ENCODE measurements at regions not wholly inside any gene's neighbourhood (a gene's known extent, or its start where the extent isn't known, plus 50 kb on each side); places are given as distances from the start of the nearest gene placed in this dataset.

GRCh38 chr13:38624822-38625221 is 62.1 kb upstream of the FREM2 start:
- POLR2A ChIA-PET = interaction anchor here (0.6 kb wide), 1 partner anchor 19 kb away, joined by 3 read pairs; no protein-coding TSS in a partner anchor
- CTCF ChIA-PET (ENCODE audit: unreplicated experiment) = no interaction called here
- Histone ChIP-seq H3K9me3 (ENCODE audit: low read length) (no peaks in the 10 kb centered on the region), H3K36me3 (ENCODE audit: insufficient read depth, low read length) (no peaks in the 10 kb centered on the region), H3K79me2 (ENCODE audit: insufficient read depth, low read depth, low read length) (no peaks in the 10 kb centered on the region), H3K4me3 (ENCODE audit: low read depth, low read length, poor library complexity, severe bottlenecking) (no peak overlapping the region), H3K9me2 (ENCODE audit: insufficient read depth, low read length) (no peaks in the 10 kb centered on the region), H3K4me2 (ENCODE audit: low read length) (no peak overlapping the region), H3K27ac (ENCODE audit: low read depth, low read length, poor library complexity, severe bottlenecking) (no peak overlapping the region), H4K20me1 (ENCODE audit: insufficient read depth, low read length) (no peaks in the 10 kb centered on the region), H3K4me1 (ENCODE audit: insufficient read depth, low read length, poor library complexity, severe bottlenecking) (no peaks in the 10 kb centered on the region), H2AFZ (ENCODE audit: low read length) (no peak overlapping the region)
- intact Hi-C loops (cut with micrococcal nuclease; ENCODE audit: unreplicated experiment) = no loop called here
- no peak for DNase-seq (ENCODE audit: low spot score)
- TF ChIP-seq EZH2phosphoT487 (IDR thresholded peaks at IDR 0.05; ENCODE audit: borderline replicate concordance, low read depth, low read length) = no peak
- TF ChIP-seq, protein P1, sequence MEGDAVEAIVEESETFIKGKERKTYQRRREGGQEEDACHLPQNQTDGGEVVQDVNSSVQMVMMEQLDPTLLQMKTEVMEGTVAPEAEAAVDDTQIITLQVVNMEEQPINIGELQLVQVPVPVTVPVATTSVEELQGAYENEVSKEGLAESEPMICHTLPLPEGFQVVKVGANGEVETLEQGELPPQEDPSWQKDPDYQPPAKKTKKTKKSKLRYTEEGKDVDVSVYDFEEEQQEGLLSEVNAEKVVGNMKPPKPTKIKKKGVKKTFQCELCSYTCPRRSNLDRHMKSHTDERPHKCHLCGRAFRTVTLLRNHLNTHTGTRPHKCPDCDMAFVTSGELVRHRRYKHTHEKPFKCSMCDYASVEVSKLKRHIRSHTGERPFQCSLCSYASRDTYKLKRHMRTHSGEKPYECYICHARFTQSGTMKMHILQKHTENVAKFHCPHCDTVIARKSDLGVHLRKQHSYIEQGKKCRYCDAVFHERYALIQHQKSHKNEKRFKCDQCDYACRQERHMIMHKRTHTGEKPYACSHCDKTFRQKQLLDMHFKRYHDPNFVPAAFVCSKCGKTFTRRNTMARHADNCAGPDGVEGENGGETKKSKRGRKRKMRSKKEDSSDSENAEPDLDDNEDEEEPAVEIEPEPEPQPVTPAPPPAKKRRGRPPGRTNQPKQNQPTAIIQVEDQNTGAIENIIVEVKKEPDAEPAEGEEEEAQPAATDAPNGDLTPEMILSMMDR (conservative IDR thresholded peaks at IDR 0.05; ENCODE audit: low read length) = no peak
- no TSS peak for BruUV-seq (replicated peaks)

GRCh38 chr13:38628554-38628953 is 58.3 kb upstream of the FREM2 start:
- POLR2A ChIA-PET = no interaction called here
- intact Hi-C loops (cut with micrococcal nuclease; ENCODE audit: unreplicated experiment) = no loop called here
- BruUV-seq (replicated peaks) = no TSS peak

DNA sequence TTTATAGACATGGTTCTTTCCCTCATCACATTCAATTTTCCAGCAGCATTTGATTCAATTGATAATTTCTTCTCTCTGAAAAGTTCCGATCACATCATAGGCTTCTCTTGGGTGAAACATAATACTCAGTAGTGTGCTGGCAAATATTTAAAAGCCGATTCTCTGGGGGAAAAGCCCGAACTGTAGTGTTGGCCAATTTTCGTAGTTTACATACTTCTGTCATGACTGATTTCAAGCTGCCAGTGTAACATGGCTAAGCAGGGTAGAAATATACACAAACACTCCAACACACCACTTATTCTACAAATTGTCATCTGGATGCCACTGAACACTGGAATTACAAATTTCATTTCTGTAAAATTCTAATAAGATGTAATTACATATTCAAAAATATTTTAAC is 56.1 kb upstream of the FREM2 start:
- TF ChIP-seq, protein P1 (conservative IDR thresholded peaks at IDR 0.05; ENCODE audit: low read length) = no peak
- no peak for TF ChIP-seq EZH2phosphoT487 (IDR thresholded peaks at IDR 0.05; ENCODE audit: borderline replicate concordance, low read depth, low read length)
- DNase-seq (ENCODE audit: low spot score) = no peak
- no peaks in the 10 kb centered on the region for H3K9me2 ChIP-seq (ENCODE audit: insufficient read depth, low read length)
- no peaks in the 10 kb centered on the region for H3K36me3 ChIP-seq (ENCODE audit: insufficient read depth, low read length)
- BruUV-seq (replicated peaks) = no TSS peak
- no peaks in the 10 kb centered on the region for H4K20me1 ChIP-seq (ENCODE audit: insufficient read depth, low read length)
- no peak overlapping the region for H2AFZ ChIP-seq (ENCODE audit: low read length)
- H3K27ac ChIP-seq (ENCODE audit: low read depth, low read length, poor library complexity, severe bottlenecking) = no peak overlapping the region
- intact Hi-C loops (cut with micrococcal nuclease; ENCODE audit: unreplicated experiment) = no loop called here
- no peaks in the 10 kb centered on the region for H3K79me2 ChIP-seq (ENCODE audit: insufficient read depth, low read depth, low read length)
- H3K4me3 ChIP-seq (ENCODE audit: low read depth, low read length, poor library complexity, severe bottlenecking) = no peak overlapping the region
- CTCF ChIA-PET (ENCODE audit: unreplicated experiment) = no interaction called here
- no peak overlapping the region for H3K4me2 ChIP-seq (ENCODE audit: low read length)
- POLR2A ChIA-PET = no interaction called here
- no peaks in the 10 kb centered on the region for H3K4me1 ChIP-seq (ENCODE audit: insufficient read depth, low read length, poor library complexity, severe bottlenecking)
- H3K9me3 ChIP-seq (ENCODE audit: low read length) = no peaks in the 10 kb centered on the region

More at GRCh38 chr13:38628554-38628953, 58.3 kb upstream of the FREM2 start:
- Histone ChIP-seq H3K27ac (ENCODE audit: low read depth, low read length, poor library complexity, severe bottlenecking) (no peak overlapping the region), H3K4me1 (ENCODE audit: insufficient read depth, low read length, poor library complexity, severe bottlenecking) (no peaks in the 10 kb centered on the region), H3K36me3 (ENCODE audit: insufficient read depth, low read length) (no peaks in the 10 kb centered on the region), H3K9me3 (ENCODE audit: low read length) (no peaks in the 10 kb centered on the region), H3K79me2 (ENCODE audit: insufficient read depth, low read depth, low read length) (no peaks in the 10 kb centered on the region), H3K4me2 (ENCODE audit: low read length) (no peak overlapping the region), H4K20me1 (ENCODE audit: insufficient read depth, low read length) (no peaks in the 10 kb centered on the region), H2AFZ (ENCODE audit: low read length) (no peak overlapping the region), H3K9me2 (ENCODE audit: insufficient read depth, low read length) (no peaks in the 10 kb centered on the region), H3K4me3 (ENCODE audit: low read depth, low read length, poor library complexity, severe bottlenecking) (no peak overlapping the region)
- no peak for TF ChIP-seq EZH2phosphoT487 (IDR thresholded peaks at IDR 0.05; ENCODE audit: borderline replicate concordance, low read depth, low read length)
- TF ChIP-seq, protein P1 (conservative IDR thresholded peaks at IDR 0.05; ENCODE audit: low read length) = no peak
- DNase-seq (ENCODE audit: low spot score) = no peak
- CTCF ChIA-PET (ENCODE audit: unreplicated experiment) = no interaction called here

All from OCI-LY7 (cell line).